K562 (cell line): ENCODE measurements at regions not wholly inside any gene's neighbourhood (a gene's known extent, or its start where the extent isn't known, plus 50 kb on each side); places are given as distances from the start of the nearest gene placed in this dataset.

Experiments used
- CEBPB ChIP-seq: fragments of 450-650 bp; IDR thresholded peaks from 2 replicates; pipeline ENCODE4 v1.6.1; 2016; ENCODE audit warnings: missing genetic modification characterization, missing compliant biosample characterization
- CREB1 ChIP-seq, 2 experiments: sonication (generic) in 1 of 2; formaldehyde crosslinking in 1 of 2; IDR thresholded peaks; 2 replicates each; pipeline versions ENCODE4 v1.6.1 to v1.8.0; 2012 to 2022; ENCODE audit warnings: inconsistent platforms in 1 of 2, mild to moderate bottlenecking in 1 of 2, missing genetic modification reagents in 1 of 2, moderate library complexity in 1 of 2
- DIDO1 ChIP-seq: fragments of 450-650 bp; IDR thresholded peaks from 2 replicates; pipeline ENCODE4 v1.6.1; 2016; ENCODE audit warnings: low read depth, missing biosample characterization, missing genetic modification characterization
- ETV6 ChIP-seq, 3 experiments: fragments of 150-350 bp in 1 of 3; sonication (generic) in 1 of 3; formaldehyde crosslinking in 1 of 3; IDR thresholded peaks; 2 replicates each; pipeline versions ENCODE4 v1.6.1 to v1.8.0; 2014 to 2022; ENCODE audit warnings: borderline replicate concordance in 2 of 3, low read depth in 2 of 3, antibody characterized with exemption in 1 of 3, low read length in 1 of 3, mild to moderate bottlenecking in 1 of 3, missing genetic modification reagents in 1 of 3
- HLTF ChIP-seq: fragments of 450-650 bp; IDR thresholded peaks from 2 replicates; pipeline ENCODE4 v1.6.1; 2016
- HNRNPH1 ChIP-seq: fragments of 200-400 bp; formaldehyde crosslinking; optimal IDR thresholded peaks from 2 replicates; pipeline ENCODE3; 2017; ENCODE audit warnings: low read depth, mild to moderate bottlenecking, low read length, moderate library complexity
- ILF3 ChIP-seq: fragments of 450-650 bp; IDR thresholded peaks from 2 replicates; pipeline ENCODE4 v1.6.1; 2018; ENCODE audit warnings: antibody characterized with exemption, mild to moderate bottlenecking, moderate library complexity, borderline replicate concordance
- JUN ChIP-seq, 2 experiments: sonication (generic) in 1 of 2; formaldehyde crosslinking in 1 of 2; IDR thresholded peaks; 2 replicates each; pipeline versions ENCODE4 v1.6.1 to v1.8.0; 2012 to 2022; ENCODE audit warnings: borderline replicate concordance in 2 of 2, mild to moderate bottlenecking in 2 of 2, improper control_type of control experiment in 1 of 2, low read depth in 1 of 2, low read length in 1 of 2, missing genetic modification reagents in 1 of 2
- MTA2 ChIP-seq: fragments of 450-650 bp; IDR thresholded peaks from 2 replicates; pipeline ENCODE4 v1.6.1; 2016; ENCODE audit warnings: low read depth
- MYC ChIP-seq, 2 experiments: fragments of 250-450 bp in 1 of 2; sonication (Bioruptor Pico) in 1 of 2; IDR thresholded peaks; 2 replicates each; pipeline versions ENCODE4 v1.5.1 to v1.6.1; 2012 to 2021; ENCODE audit warnings: low read depth in 2 of 2, borderline replicate concordance in 1 of 2, improper control_type of control experiment in 1 of 2, low read length in 1 of 2, mild to moderate bottlenecking in 1 of 2, moderate library complexity in 1 of 2
- RBM22 ChIP-seq: fragments of 200-400 bp; formaldehyde crosslinking; IDR thresholded peaks from 2 replicates; pipeline ENCODE4 v1.6.1; 2018; ENCODE audit warnings: low read length, low read depth; ENCODE audit not compliant: poor library complexity, severe bottlenecking
- SAP30 ChIP-seq: fragments of 200-600 bp; sonication (generic); IDR thresholded peaks from 2 replicates; pipeline ENCODE4 v1.6.1; 2012; ENCODE audit warnings: borderline replicate concordance, low read depth, mild to moderate bottlenecking, moderate library complexity, low read length, control low read depth, inconsistent platforms; ENCODE audit not compliant: insufficient read depth, poor library complexity, severe bottlenecking
- SREBF1 ChIP-seq: fragments of 150-350 bp; IDR thresholded peaks from 2 replicates; pipeline ENCODE4 v1.6.1; 2014; ENCODE audit warnings: antibody characterized with exemption, low read depth, low read length, borderline replicate concordance
- TRIM24 ChIP-seq, 2 experiments: fragments of 450-650 bp; IDR thresholded peaks; 2 replicates each; pipeline ENCODE4 v1.6.1; 2016
- U2AF2 ChIP-seq: fragments of 200-400 bp; formaldehyde crosslinking; optimal IDR thresholded peaks from 2 replicates; pipeline ENCODE3; 2017; ENCODE audit warnings: low read depth, mild to moderate bottlenecking, low read length
- XRCC3 ChIP-seq: fragments of 450-650 bp; IDR thresholded peaks from 2 replicates; pipeline ENCODE4 v1.6.1; 2017; ENCODE audit warnings: mild to moderate bottlenecking, moderate library complexity
- ZEB2 ChIP-seq: fragments of 450-650 bp; IDR thresholded peaks from 2 replicates; pipeline ENCODE4 v1.6.1; 2016
- ZFX ChIP-seq: sonication (generic); formaldehyde crosslinking; IDR thresholded peaks from 2 replicates; pipeline ENCODE4 v1.8.0; 2022; ENCODE audit warnings: mild to moderate bottlenecking, missing genetic modification reagents, moderate library complexity
- TF ChIP-seq, protein P1 (sequence below), 2 experiments: fragments of 250-450 bp in 1 of 2; fragments of 450-650 bp in 1 of 2; sonication (Bioruptor Pico) in 1 of 2; IDR thresholded peaks; 2 replicates each; pipeline versions ENCODE4 v1.6.1 to v1.8.0; 2016 to 2021; ENCODE audit warnings: mild to moderate bottlenecking in 2 of 2, moderate library complexity in 2 of 2, missing compliant biosample characterization in 1 of 2, missing genetic modification characterization in 1 of 2
- TF ChIP-seq, protein P2 (sequence below): fragments of 450-650 bp; IDR thresholded peaks from 2 replicates; pipeline ENCODE4 v1.6.1; 2016; ENCODE audit warnings: missing biosample characterization, missing genetic modification characterization
- TF ChIP-seq, protein P3 (sequence below): fragments of 250-450 bp; sonication (Bioruptor Pico); IDR thresholded peaks from 2 replicates; pipeline ENCODE4 v1.4.0; 2020; ENCODE audit warnings: mild to moderate bottlenecking, moderate library complexity
- TF ChIP-seq, protein P4 (sequence below): fragments of 450-650 bp; IDR thresholded peaks from 2 replicates; pipeline ENCODE4 v1.6.1; 2016
- TF ChIP-seq, protein P5 (sequence below): fragments of 250-450 bp; sonication (Bioruptor Pico); IDR thresholded peaks from 2 replicates; pipeline ENCODE4 v1.6.1; 2021; ENCODE audit warnings: mild to moderate bottlenecking

DNA sequence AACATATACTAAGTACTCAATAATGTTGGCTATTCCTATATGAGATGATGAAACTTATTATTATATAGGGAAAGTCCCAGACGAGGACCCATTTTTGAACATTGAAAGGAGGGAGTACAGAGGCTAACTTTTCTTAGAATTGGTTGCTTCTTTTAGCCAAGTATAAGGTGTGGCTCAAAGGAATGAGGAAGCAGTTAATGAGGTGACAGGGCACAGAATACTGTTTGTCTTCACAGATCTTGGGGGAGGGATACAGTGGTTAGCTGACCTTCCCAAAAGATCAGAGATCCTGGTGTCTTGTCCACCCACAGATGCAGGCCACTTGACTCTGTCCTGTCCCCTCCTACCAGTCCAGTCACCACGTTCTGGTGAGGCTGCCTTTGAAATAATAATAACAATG, 67.8 kb upstream of the EPB41L1 start (continued):
- no peak for TF ChIP-seq CREB1 (IDR thresholded peaks at IDR 0.05)
- TF ChIP-seq CREB1 (CRISPR knock-in tag; IDR thresholded peaks at IDR 0.05), result no peak
- TF ChIP-seq ZEB2, result peak; percentile 58; the same call in 1 of the 2 replicates
- TF ChIP-seq ZFX (CRISPR knock-in tag), result no peak
- TF ChIP-seq, protein P1, sequence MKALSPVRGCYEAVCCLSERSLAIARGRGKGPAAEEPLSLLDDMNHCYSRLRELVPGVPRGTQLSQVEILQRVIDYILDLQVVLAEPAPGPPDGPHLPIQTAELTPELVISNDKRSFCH (CRISPR knock-in tag; IDR thresholded peaks at IDR 0.05), result no peak
- TF ChIP-seq, protein P1 (tag; IDR thresholded peaks at IDR 0.05), result peak; percentile 80
- TF ChIP-seq CEBPB (tag), result 0 out of 2 replicates have a peak, but pooled peaks have one; percentile 4
- TF ChIP-seq MTA2, result no peak
- TF ChIP-seq, protein P2, sequence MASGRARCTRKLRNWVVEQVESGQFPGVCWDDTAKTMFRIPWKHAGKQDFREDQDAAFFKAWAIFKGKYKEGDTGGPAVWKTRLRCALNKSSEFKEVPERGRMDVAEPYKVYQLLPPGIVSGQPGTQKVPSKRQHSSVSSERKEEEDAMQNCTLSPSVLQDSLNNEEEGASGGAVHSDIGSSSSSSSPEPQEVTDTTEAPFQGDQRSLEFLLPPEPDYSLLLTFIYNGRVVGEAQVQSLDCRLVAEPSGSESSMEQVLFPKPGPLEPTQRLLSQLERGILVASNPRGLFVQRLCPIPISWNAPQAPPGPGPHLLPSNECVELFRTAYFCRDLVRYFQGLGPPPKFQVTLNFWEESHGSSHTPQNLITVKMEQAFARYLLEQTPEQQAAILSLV, result no peak
- TF ChIP-seq JUN (IDR thresholded peaks at IDR 0.05; ENCODE audit: borderline replicate concordance, low read depth, low read length), result no peak; the same call in 1 of the 2 replicates
- TF ChIP-seq JUN (CRISPR knock-in tag; IDR thresholded peaks at IDR 0.05; ENCODE audit: borderline replicate concordance), result no peak
- no peak for TF ChIP-seq TRIM24 (IDR thresholded peaks at IDR 0.05)
- TF ChIP-seq SREBF1, result no peak
- no peak for TF ChIP-seq ILF3
- TF ChIP-seq RBM22, result no peak
- TF ChIP-seq XRCC3, result no peak
- TF ChIP-seq SAP30, result no peak
- no peak for TF ChIP-seq ETV6 (IDR thresholded peaks at IDR 0.05; ENCODE audit: borderline replicate concordance in 1 of 2, low read depth in 2 of 2, low read length in 1 of 2)
- no peak for TF ChIP-seq ETV6 (CRISPR knock-in tag; IDR thresholded peaks at IDR 0.05; ENCODE audit: borderline replicate concordance)
- no peak for TF ChIP-seq DIDO1
- no peak for TF ChIP-seq U2AF2
- TF ChIP-seq MYC (IDR thresholded peaks at IDR 0.05; ENCODE audit: low read depth, low read length), result peak; percentile 27; the same call in 1 of the 2 replicates
- TF ChIP-seq MYC (CRISPR knock-in tag; IDR thresholded peaks at IDR 0.05; ENCODE audit: borderline replicate concordance, low read depth), result no peak
- TF ChIP-seq HLTF, result no peak
- TF ChIP-seq, protein P3, sequence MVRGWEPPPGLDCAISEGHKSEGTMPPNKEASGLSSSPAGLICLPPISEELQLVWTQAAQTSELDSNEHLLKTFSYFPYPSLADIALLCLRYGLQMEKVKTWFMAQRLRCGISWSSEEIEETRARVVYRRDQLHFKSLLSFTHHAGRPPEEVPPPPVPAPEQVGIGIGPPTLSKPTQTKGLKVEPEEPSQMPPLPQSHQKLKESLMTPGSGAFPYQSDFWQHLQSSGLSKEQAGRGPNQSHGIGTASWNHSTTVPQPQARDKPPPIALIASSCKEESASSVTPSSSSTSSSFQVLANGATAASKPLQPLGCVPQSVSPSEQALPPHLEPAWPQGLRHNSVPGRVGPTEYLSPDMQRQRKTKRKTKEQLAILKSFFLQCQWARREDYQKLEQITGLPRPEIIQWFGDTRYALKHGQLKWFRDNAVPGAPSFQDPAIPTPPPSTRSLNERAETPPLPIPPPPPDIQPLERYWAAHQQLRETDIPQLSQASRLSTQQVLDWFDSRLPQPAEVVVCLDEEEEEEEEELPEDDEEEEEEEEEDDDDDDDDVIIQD (CRISPR knock-in tag), result no peak
- TF ChIP-seq, protein P4, sequence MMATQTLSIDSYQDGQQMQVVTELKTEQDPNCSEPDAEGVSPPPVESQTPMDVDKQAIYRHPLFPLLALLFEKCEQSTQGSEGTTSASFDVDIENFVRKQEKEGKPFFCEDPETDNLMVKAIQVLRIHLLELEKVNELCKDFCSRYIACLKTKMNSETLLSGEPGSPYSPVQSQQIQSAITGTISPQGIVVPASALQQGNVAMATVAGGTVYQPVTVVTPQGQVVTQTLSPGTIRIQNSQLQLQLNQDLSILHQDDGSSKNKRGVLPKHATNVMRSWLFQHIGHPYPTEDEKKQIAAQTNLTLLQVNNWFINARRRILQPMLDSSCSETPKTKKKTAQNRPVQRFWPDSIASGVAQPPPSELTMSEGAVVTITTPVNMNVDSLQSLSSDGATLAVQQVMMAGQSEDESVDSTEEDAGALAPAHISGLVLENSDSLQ, result 0 out of 2 replicates have a peak, but pooled peaks have one; percentile 44
- no peak for TF ChIP-seq HNRNPH1
- TF ChIP-seq, protein P5, sequence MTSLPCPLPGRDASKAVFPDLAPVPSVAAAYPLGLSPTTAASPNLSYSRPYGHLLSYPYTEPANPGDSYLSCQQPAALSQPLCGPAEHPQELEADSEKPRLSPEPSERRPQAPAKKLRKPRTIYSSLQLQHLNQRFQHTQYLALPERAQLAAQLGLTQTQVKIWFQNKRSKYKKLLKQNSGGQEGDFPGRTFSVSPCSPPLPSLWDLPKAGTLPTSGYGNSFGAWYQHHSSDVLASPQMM (CRISPR knock-in tag), result no peak
